ENCODE measurements at regions not wholly inside any gene's neighbourhood (a gene's known extent, or its start where the extent isn't known, plus 50 kb on each side); places are given as distances from the start of the nearest gene placed in this dataset.

GRCh38 chr4:115883231-115883630 lies 769.8 kb upstream of the NDST4 start:
- no peak for DNase-seq

GRCh38 chr4:115873048-115873447 lies 759.6 kb upstream of the NDST4 start:
- DNase-seq: no peak

DNA sequence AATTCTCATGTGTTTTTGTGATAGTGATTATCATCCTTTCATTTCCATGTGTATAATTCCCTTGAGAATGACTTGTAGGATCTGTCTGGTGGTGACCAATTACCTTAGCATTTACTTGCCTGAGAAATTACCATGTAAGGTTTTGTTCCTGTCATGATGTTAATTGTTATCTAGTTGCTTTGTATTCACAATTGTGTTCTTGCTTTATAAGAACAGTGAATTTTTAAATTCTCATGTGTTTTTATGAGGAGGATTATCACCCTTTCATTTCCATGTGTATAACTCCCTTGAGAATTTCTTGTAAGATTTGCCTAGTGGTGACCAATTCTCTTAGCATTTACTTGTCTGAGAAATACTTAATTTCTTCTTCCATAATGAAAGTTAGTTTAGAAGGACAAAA lies 758.2 kb upstream of the NDST4 start:
- DNase-seq: no peak

GRCh38 chr4:115866364-115866896 lies 753.0 kb upstream of the NDST4 start:
- DNase-seq: no peak

GRCh38 chr4:115865736-115866135 lies 752.3 kb upstream of the NDST4 start:
- DNase-seq: no peak

DNA sequence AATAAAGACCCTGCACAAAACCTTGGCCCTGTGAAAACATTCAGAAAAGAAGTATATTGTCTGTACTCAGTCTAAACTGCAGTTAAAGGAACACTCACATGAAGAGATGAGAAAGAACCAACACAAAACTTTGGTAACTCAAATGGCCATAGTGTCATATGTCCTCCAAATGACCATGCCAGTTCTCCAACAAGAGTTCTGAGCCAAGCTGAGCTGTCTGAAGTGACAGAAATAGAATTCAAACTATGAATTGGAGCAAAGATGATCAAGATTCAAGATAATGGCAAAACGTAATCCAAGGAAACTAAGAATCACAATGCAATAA lies 739.3 kb upstream of the NDST4 start:
- no peak for DNase-seq

GRCh38 chr4:115851918-115852766 lies 738.7 kb upstream of the NDST4 start:
- DNase-seq: no peak

GRCh38 chr4:115850799-115851509 lies 737.5 kb upstream of the NDST4 start:
- DNase-seq: no peak

- no peak for DNase-seq
These were observed 730.8 kb upstream of the NDST4 start for GRCh38 chr4:115844180-115844579.

- DNase-seq: no peak
These were observed 728.5 kb upstream of the NDST4 start for GRCh38 chr4:115841871-115842270.

DNA sequence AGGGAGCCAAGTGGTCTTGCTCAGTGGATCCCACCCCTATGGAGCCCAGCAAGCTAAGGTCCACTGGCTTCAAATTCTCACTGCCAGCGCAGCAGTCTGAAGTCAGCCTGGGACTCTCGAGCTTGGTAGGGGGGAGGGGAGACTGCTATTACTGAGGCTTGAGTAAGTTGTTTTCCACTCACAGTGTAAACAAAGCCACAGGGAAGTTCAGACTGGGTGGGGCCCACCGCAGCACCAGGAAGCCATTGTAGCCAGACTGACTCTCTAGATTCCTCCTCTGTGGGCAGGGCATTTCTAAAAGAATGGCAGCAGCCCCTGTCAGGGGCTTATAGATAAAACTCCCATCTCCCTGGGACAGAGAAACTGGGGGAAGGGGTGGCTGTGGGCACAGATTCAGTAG lies 721.0 kb upstream of the NDST4 start:
- no peak for DNase-seq

DNA sequence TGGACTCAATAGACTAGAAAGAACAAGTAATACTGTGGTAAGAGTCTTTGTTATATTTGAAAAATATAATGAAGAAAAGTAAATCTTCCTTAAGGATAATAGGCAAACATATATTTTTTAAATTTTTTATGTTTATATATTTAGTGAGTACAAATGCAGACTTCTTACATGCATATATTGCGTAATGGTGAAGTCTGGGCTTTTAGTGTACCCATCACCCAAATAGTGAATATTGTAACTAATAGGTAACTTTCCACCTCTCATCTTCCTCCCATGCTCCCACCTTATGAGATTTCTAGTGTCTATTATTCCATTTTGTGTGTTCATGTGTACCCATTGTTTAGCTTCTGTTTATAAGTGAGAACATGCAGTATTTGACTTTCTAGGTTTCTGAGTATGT lies 711.2 kb upstream of the NDST4 start:
- DNase-seq: no peak

- DNase-seq: no peak
These were observed 690.4 kb upstream of the NDST4 start for GRCh38 chr4:115803825-115804224.

GRCh38 chr4:115790812-115791211 lies 677.4 kb upstream of the NDST4 start:
- DNase-seq: no peak

DNA sequence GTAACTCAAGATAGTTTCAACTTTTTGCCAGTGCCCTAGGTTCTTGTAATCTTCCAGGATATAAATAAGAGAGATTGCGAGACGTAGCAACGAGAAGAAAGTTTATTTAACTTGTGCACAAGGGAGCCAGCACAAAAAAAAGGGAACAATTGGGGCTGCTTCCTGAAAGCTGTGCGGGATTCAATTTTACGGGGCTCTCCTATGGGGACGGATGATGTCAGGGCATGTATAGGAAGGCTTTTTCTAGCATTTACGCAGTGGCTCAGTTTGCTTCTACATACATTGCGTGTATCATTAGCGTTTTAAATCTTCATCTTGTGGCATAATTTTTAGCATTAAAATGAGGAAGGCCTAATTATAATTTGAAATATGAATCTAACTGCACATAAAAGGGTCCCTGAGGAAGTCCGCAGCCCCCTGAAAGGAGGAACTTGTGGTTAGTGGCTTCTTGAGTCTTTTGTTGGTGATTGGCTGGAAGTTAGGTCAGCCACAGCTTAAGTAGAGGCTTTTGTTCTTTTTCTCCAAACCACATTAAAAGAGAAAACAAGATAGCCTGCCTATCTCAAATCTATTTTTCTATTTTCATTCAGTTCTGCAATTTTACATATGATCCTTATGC lies 668.2 kb upstream of the NDST4 start:
- DNase-seq: no peak

GRCh38 chr4:115780835-115781234 lies 667.4 kb upstream of the NDST4 start:
- DNase-seq: no peak

GRCh38 chr4:115780268-115780667 lies 666.8 kb upstream of the NDST4 start:
- no peak for DNase-seq

DNA sequence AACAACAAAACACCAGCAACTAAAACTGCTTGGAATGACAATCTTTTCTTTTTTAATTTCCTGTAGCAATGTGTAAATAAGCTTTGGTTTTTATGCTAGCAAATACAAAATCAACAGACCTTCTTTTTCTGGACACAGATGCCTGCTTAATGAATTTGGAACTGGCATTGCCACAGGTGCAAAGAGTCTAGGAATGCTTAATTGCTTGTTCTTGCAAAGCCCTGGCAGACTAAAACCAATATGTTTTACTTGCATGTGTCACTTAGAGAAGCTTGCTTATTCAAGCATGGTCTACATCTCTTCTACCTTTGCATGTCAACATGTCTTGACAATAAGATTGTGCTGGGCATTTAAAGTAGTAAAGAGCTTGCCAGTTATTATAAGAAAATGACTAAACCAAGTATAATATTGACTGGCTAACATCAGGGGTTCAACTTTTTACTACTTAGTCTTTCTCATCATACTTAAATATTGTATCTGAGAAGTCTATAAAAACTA lies 656.7 kb upstream of the NDST4 start:
- DNase-seq: no peak

DNA sequence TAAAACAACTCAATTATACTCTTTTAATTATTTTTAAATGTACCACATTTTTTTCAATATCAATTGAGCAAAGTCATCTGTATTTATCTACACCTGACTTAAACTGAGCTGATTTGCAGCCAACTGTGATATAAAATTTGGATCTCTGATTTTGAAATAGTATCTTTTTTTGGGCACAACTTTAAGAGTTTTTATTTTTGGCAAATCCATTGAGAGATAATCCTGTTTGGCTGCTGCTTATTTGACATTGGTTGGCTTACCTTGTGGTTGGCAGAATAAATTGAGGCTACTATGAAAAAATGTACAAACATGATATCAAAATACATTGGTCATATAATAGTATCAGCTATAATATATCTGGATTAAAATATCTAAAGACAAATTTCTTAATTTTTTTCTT lies 656.0 kb upstream of the NDST4 start:
- DNase-seq: no peak

- no peak for DNase-seq
These were observed 649.6 kb upstream of the NDST4 start for GRCh38 chr4:115763051-115763450.

DNA sequence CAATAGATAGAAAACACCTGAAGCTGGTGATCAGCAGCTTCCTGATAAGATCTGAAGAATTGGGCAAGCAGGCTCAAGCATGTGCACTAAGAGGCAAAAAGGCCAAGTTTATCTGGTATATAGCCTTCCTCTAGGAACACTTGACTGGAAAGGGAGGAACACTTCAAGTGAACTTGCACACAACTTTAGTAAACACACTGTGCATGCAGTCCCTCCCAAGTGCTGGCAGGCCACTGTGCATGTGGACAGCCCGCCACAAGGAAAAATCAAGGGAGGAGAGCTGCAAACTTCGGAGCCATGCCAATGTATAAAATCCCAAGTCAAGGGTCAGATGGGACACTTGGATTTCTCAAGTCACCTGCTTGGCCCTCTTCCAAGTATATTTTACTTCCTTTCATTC lies 645.8 kb upstream of the NDST4 start:
- DNase-seq: no peak

DNA sequence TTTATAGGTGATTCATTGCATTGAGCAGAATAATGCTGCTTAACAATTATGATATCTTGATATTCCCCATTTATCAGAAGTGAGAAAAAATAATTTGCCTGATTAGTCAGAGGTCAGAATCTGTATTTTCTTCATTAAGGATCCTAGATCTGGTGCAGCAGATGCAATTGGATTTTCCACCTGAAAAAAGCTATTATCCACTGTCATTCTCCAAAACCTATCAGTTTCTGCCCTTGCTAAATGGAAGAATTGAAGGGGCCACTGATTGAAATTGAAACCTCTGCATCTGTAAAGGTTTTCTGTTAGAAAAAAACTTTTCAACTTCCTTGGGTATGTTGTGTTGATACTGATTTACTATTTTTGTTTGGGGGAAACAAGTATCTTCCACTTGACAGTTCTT lies 636.0 kb upstream of the NDST4 start:
- DNase-seq: no peak

GRCh38 chr4:115740806-115741205 lies 627.4 kb upstream of the NDST4 start:
- DNase-seq: no peak

Measured in NCI-H2227 treated with DMSO at 0.1 percent for 48 hours (cell line).